HEK293 (cell line): ENCODE measurements at regions not wholly inside any gene's neighbourhood (a gene's known extent, or its start where the extent isn't known, plus 50 kb on each side); places are given as distances from the start of the nearest gene placed in this dataset.

Experiments
- CTCF ChIA-PET: fragments of 350-600 bp; formaldehyde crosslinking; extraction: SDS; loops from one replicate; lab custom pipeline; 2021; ENCODE audit warnings: antibody characterized with exemption; lab: Yijun Ruan, JAX
- POLR2A ChIA-PET: fragments of 300-600 bp; formaldehyde crosslinking; extraction: SDS; loops from one replicate; lab custom pipeline; 2020; ENCODE audit warnings: antibody characterized with exemption, inconsistent platforms; lab: Yijun Ruan, JAX
- H3K27ac ChIP-seq: fragments of 200-500 bp; sonication (Bioruptor generic); 2 replicates; pipeline ENCODE4 v1.5.1; 2014; ENCODE audit warnings: low read depth, low read length, control low read depth, inconsistent platforms; ENCODE audit errors: extremely low read depth
- H3K36me3 ChIP-seq, 2 experiments: fragments of 200-500 bp in 1 of 2; sonication (Bioruptor generic) in 1 of 2; 1 replicate in 1 of 2; 2 replicates in 1 of 2; pipeline ENCODE4 v1.5.1; 2014 to 2017; ENCODE audit warnings: inconsistent platforms in 2 of 2, low read length in 2 of 2; ENCODE audit not compliant: control insufficient read depth in 2 of 2, insufficient read depth in 1 of 2
- H3K4me1 ChIP-seq: fragments of 200-500 bp; sonication (Bioruptor generic); 2 replicates; pipeline ENCODE4 v1.5.1; 2014; ENCODE audit warnings: mild to moderate bottlenecking, low read length, inconsistent platforms; ENCODE audit not compliant: control insufficient read depth, insufficient read depth
- H3K4me3 ChIP-seq: 2 replicates; pipeline ENCODE4 v1.5.1; 2011; ENCODE audit warnings: low read depth, mild to moderate bottlenecking, control low read depth, low read length, moderate library complexity
- H3K9me3 ChIP-seq: fragments of 200-500 bp; sonication (Bioruptor generic); 2 replicates; pipeline ENCODE4 v1.5.1; 2014; ENCODE audit warnings: low read depth, low read length, inconsistent platforms; ENCODE audit not compliant: control insufficient read depth, insufficient read depth
- KLF10 ChIP-seq: fragments of 450-650 bp; IDR thresholded peaks from 2 replicates; pipeline ENCODE4 v1.5.1; 2018; ENCODE audit warnings: missing biosample characterization, mild to moderate bottlenecking, missing genetic modification characterization
- OSR2 ChIP-seq: fragments of 450-650 bp; formaldehyde crosslinking; IDR thresholded peaks from 2 replicates; pipeline ENCODE4 v1.5.1; 2016; ENCODE audit warnings: missing biosample characterization, missing genetic modification characterization
- PRDM10 ChIP-seq: fragments of 450-650 bp; formaldehyde crosslinking; IDR thresholded peaks from 2 replicates; pipeline ENCODE4 v1.5.1; 2016; ENCODE audit warnings: missing biosample characterization, missing genetic modification characterization
- PRDM6 ChIP-seq: fragments of 450-650 bp; formaldehyde crosslinking; IDR thresholded peaks from 2 replicates; pipeline ENCODE4 v1.5.1; 2017; ENCODE audit warnings: missing biosample characterization, missing genetic modification characterization
- REPIN1 ChIP-seq: fragments of 450-650 bp; formaldehyde crosslinking; IDR thresholded peaks from 2 replicates; pipeline ENCODE4 v1.5.1; 2017; ENCODE audit warnings: missing biosample characterization, missing genetic modification characterization, low read depth
- REST ChIP-seq: fragments of 450-650 bp; formaldehyde crosslinking; IDR thresholded peaks from 2 replicates; pipeline ENCODE4 v1.5.1; 2016; ENCODE audit warnings: missing biosample characterization, missing genetic modification characterization
- ZNF140 ChIP-seq: fragments of 450-650 bp; formaldehyde crosslinking; IDR thresholded peaks from 2 replicates; pipeline ENCODE4 v1.5.1; 2016; ENCODE audit warnings: missing biosample characterization, missing genetic modification characterization
- ZNF214 ChIP-seq: fragments of 450-650 bp; formaldehyde crosslinking; IDR thresholded peaks from 2 replicates; pipeline ENCODE4 v1.5.1; 2017; ENCODE audit warnings: missing biosample characterization, mild to moderate bottlenecking, missing genetic modification characterization, borderline replicate concordance
- ZNF24 ChIP-seq: fragments of 450-650 bp; formaldehyde crosslinking; IDR thresholded peaks from 2 replicates; pipeline ENCODE4 v1.5.1; 2016; ENCODE audit warnings: missing biosample characterization, missing genetic modification characterization
- ZNF324 ChIP-seq: fragments of 450-650 bp; formaldehyde crosslinking; IDR thresholded peaks from 2 replicates; pipeline ENCODE4 v1.5.1; 2016; ENCODE audit warnings: missing biosample characterization, missing genetic modification characterization
- ZNF335 ChIP-seq: fragments of 450-650 bp; formaldehyde crosslinking; conservative IDR thresholded peaks from 2 replicates; pipeline ENCODE4 v1.5.1; 2016; ENCODE audit warnings: missing biosample characterization, missing genetic modification characterization
- ZNF366 ChIP-seq: fragments of 450-650 bp; formaldehyde crosslinking; conservative IDR thresholded peaks from 2 replicates; pipeline ENCODE4 v1.5.1; 2016; ENCODE audit warnings: missing biosample characterization, missing genetic modification characterization
- ZNF37A ChIP-seq: fragments of 450-650 bp; IDR thresholded peaks from 2 replicates; pipeline ENCODE4 v1.5.1; 2018; ENCODE audit warnings: missing biosample characterization, missing genetic modification characterization
- ZNF629 ChIP-seq: fragments of 450-650 bp; formaldehyde crosslinking; IDR thresholded peaks from 2 replicates; pipeline ENCODE4 v1.5.1; 2017; ENCODE audit warnings: missing biosample characterization, missing genetic modification characterization
- ZNF777 ChIP-seq: fragments of 450-650 bp; formaldehyde crosslinking; IDR thresholded peaks from 2 replicates; pipeline ENCODE4 v1.5.1; 2017; ENCODE audit warnings: missing biosample characterization, missing genetic modification characterization, borderline replicate concordance
- TF ChIP-seq, protein P1 (sequence below): fragments of 450-650 bp; formaldehyde crosslinking; IDR thresholded peaks from 2 replicates; pipeline ENCODE4 v1.5.1; 2016; ENCODE audit warnings: missing biosample characterization, missing genetic modification characterization
- TF ChIP-seq, protein P2 (sequence below): fragments of 450-650 bp; formaldehyde crosslinking; IDR thresholded peaks from 2 replicates; pipeline ENCODE4 v1.5.1; 2017; ENCODE audit warnings: missing biosample characterization, missing genetic modification characterization
- TF ChIP-seq, protein P3 (sequence below): fragments of 450-650 bp; formaldehyde crosslinking; IDR thresholded peaks from 2 replicates; pipeline ENCODE4 v1.5.1; 2016; ENCODE audit warnings: missing biosample characterization, missing genetic modification characterization
- TF ChIP-seq, protein P4 (sequence below): fragments of 450-650 bp; formaldehyde crosslinking; IDR thresholded peaks from 2 replicates; pipeline ENCODE4 v1.5.1; 2017; ENCODE audit warnings: missing biosample characterization, missing genetic modification characterization

GRCh38 chr14:86055512-86056075 lies 525.6 kb downstream of the FLRT2 start (continued):
- TF ChIP-seq PRDM10 (tag by site-specific recombination) (no peak), ZNF37A (no peak), OSR2 (no peak), ZNF777 (tag by site-specific recombination) (no peak), PRDM6 (tag by site-specific recombination) (no peak)
- TF ChIP-seq, all 188 proteins: peak for 0

DNA sequence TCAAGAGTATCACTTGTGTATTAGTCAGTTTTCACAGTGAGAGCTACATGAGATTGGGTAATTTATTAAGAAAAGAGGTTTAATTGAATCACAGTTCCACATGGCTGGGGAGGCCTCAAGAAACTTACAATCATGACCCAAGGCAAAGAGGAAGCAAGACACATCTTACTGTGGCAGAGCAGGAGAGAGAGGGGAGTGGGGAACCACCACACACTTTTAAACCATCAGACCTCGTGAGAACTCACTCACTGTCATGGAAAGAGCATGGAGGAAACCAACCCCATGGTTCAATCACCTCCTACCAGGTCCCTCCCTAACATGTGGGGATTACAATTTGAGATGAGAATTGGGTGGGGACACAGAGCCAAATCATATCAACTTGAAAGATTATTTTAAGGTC lies 522.9 kb downstream of the FLRT2 start:
- CTCF ChIA-PET: no interaction called here
- H3K4me3 ChIP-seq: no peak overlapping the region

DNA sequence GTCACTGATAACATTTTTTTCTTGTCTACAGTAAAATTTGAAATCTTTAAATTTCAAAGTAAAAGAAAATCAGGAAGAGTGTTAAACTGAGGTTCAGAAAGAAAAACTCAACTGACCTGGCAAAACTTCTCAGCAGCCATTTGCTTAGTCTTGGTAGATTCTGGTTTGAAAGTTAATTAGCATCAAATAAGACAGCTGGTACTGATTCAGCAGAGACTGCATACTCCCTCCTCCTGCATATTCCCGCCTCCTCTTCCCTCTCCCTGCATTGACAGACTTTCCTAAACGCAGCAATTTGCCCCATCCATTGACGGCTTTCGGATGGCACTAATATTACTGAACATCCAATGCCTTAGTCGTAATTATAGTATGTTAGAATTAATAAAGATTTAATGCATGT lies 520.8 kb downstream of the FLRT2 start:
- H3K9me3 ChIP-seq: no peaks in the 10 kb centered on the region
- H3K36me3 ChIP-seq: no peaks in the 10 kb centered on the region
- H3K4me1 ChIP-seq: no peaks in the 10 kb centered on the region
- CTCF ChIA-PET: no interaction called here
- H3K27ac ChIP-seq: no peak overlapping the region
- no peak overlapping the region for H3K4me3 ChIP-seq
- POLR2A ChIA-PET: no interaction called here
- TF ChIP-seq, protein P1, sequence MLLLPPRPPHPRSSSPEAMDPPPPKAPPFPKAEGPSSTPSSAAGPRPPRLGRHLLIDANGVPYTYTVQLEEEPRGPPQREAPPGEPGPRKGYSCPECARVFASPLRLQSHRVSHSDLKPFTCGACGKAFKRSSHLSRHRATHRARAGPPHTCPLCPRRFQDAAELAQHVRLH (tag by site-specific recombination): no peak
- TF ChIP-seq ZNF324 (tag by site-specific recombination) (no peak), REST (tag by site-specific recombination) (no peak), ZNF24 (tag by site-specific recombination) (no peak), ZNF366 (no peak), ZNF335 (tag by site-specific recombination) (no peak), REPIN1 (tag by site-specific recombination) (no peak), KLF10 (tag by site-specific recombination) (no peak)

More for the DNA sequence above, 522.9 kb downstream of the FLRT2 start:
- POLR2A ChIA-PET: no interaction called here
- H3K27ac ChIP-seq: no peak overlapping the region
- no peaks in the 10 kb centered on the region for H3K9me3 ChIP-seq
- TF ChIP-seq ZNF629 (tag by site-specific recombination): no peak
- TF ChIP-seq, protein P2, sequence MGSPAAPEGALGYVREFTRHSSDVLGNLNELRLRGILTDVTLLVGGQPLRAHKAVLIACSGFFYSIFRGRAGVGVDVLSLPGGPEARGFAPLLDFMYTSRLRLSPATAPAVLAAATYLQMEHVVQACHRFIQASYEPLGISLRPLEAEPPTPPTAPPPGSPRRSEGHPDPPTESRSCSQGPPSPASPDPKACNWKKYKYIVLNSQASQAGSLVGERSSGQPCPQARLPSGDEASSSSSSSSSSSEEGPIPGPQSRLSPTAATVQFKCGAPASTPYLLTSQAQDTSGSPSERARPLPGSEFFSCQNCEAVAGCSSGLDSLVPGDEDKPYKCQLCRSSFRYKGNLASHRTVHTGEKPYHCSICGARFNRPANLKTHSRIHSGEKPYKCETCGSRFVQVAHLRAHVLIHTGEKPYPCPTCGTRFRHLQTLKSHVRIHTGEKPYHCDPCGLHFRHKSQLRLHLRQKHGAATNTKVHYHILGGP (tag by site-specific recombination): no peak
- TF ChIP-seq, protein P3, sequence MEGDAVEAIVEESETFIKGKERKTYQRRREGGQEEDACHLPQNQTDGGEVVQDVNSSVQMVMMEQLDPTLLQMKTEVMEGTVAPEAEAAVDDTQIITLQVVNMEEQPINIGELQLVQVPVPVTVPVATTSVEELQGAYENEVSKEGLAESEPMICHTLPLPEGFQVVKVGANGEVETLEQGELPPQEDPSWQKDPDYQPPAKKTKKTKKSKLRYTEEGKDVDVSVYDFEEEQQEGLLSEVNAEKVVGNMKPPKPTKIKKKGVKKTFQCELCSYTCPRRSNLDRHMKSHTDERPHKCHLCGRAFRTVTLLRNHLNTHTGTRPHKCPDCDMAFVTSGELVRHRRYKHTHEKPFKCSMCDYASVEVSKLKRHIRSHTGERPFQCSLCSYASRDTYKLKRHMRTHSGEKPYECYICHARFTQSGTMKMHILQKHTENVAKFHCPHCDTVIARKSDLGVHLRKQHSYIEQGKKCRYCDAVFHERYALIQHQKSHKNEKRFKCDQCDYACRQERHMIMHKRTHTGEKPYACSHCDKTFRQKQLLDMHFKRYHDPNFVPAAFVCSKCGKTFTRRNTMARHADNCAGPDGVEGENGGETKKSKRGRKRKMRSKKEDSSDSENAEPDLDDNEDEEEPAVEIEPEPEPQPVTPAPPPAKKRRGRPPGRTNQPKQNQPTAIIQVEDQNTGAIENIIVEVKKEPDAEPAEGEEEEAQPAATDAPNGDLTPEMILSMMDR (tag by site-specific recombination): no peak
- TF ChIP-seq, protein P4, sequence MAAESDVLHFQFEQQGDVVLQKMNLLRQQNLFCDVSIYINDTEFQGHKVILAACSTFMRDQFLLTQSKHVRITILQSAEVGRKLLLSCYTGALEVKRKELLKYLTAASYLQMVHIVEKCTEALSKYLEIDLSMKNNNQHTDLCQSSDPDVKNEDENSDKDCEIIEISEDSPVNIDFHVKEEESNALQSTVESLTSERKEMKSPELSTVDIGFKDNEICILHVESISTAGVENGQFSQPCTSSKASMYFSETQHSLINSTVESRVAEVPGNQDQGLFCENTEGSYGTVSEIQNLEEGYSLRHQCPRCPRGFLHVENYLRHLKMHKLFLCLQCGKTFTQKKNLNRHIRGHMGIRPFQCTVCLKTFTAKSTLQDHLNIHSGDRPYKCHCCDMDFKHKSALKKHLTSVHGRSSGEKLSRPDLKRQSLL (tag by site-specific recombination): no peak
- TF ChIP-seq ZNF140: no peak
- TF ChIP-seq ZNF214 (tag by site-specific recombination): no peak
- no peaks in the 10 kb centered on the region for H3K4me1 ChIP-seq
- H3K36me3 ChIP-seq: no peaks in the 10 kb centered on the region
